Astrocyte (in vitro differentiated cells and primary cell): ENCODE measurements at regions not wholly inside any gene's neighbourhood (a gene's known extent, or its start where the extent isn't known, plus 50 kb on each side); places are given as distances from the start of the nearest gene placed in this dataset.
A peak's percentile ranks its signal among the peaks of the same experiment; 100 is the strongest.

ENCODE experiments used
- DNase-seq: peaks from one replicate; pipeline ENCODE4 v3.0.0-alpha.2; 2010; ENCODE audit warnings: low read depth
- FAIRE-seq: peaks from 2 replicates; lab custom pipeline; 2011; peaks lifted over from hg19 to GRCh38; lab: Jason Lieb, UNC
- H2AFZ ChIP-seq: 2 replicates; pipeline ENCODE4 v1.6.0; 2012; ENCODE audit warnings: low read depth, low read length, inconsistent platforms
- H3K27ac ChIP-seq: 2 replicates; pipeline ENCODE4 v1.5.1; 2011; ENCODE audit warnings: low read depth, low read length, inconsistent platforms
- H3K27me3 ChIP-seq: 2 replicates; pipeline ENCODE4 v1.6.0; 2011; ENCODE audit warnings: low read length, inconsistent platforms; ENCODE audit not compliant: insufficient read depth
- H3K36me3 ChIP-seq: 2 replicates; pipeline ENCODE4 v1.5.1; 2011; ENCODE audit warnings: low read length, inconsistent platforms; ENCODE audit not compliant: insufficient read depth
- H3K4me1 ChIP-seq: 2 replicates; pipeline ENCODE4 v1.5.1; 2011; ENCODE audit warnings: low read length, inconsistent platforms; ENCODE audit not compliant: insufficient read depth
- H3K4me2 ChIP-seq: 2 replicates; pipeline ENCODE4 v1.6.0; 2012; ENCODE audit warnings: low read length, inconsistent platforms
- H3K4me3 ChIP-seq: 2 replicates; pipeline ENCODE4 v1.5.1; 2011; ENCODE audit warnings: low read depth, mild to moderate bottlenecking, low read length, inconsistent platforms; ENCODE audit not compliant: insufficient read depth
- H3K79me2 ChIP-seq: 2 replicates; pipeline ENCODE4 v1.6.0; 2012; ENCODE audit warnings: mild to moderate bottlenecking, low read length, inconsistent platforms; ENCODE audit not compliant: insufficient read depth
- H3K9ac ChIP-seq: 2 replicates; pipeline ENCODE4 v1.6.0; 2012; ENCODE audit warnings: mild to moderate bottlenecking, low read length, inconsistent platforms
- H3K9me3 ChIP-seq: 2 replicates; pipeline ENCODE4 v1.5.1; 2012; ENCODE audit warnings: low read depth, mild to moderate bottlenecking, low read length, inconsistent platforms; ENCODE audit not compliant: insufficient read depth
- H4K20me1 ChIP-seq: 2 replicates; pipeline ENCODE4 v1.6.0; 2012; ENCODE audit warnings: low read length, inconsistent platforms; ENCODE audit not compliant: insufficient read depth
- H3K27ac Mint-ChIP-seq: one replicate; pipeline ENCODE4 v1.8.0; 2021; ENCODE audit warnings: mild to moderate bottlenecking, mixed read lengths; ENCODE audit not compliant: unreplicated experiment
- H3K27me3 Mint-ChIP-seq: one replicate; pipeline ENCODE4 v1.8.0; 2021; ENCODE audit warnings: low read depth, mixed read lengths; ENCODE audit not compliant: unreplicated experiment
- H3K36me3 Mint-ChIP-seq: one replicate; pipeline ENCODE4 v1.8.0; 2021; ENCODE audit warnings: low read depth, mixed read lengths; ENCODE audit not compliant: unreplicated experiment
- H3K4me1 Mint-ChIP-seq: one replicate; pipeline ENCODE4 v1.8.0; 2021; ENCODE audit warnings: low read depth, mixed read lengths; ENCODE audit not compliant: unreplicated experiment
- H3K4me3 Mint-ChIP-seq: one replicate; pipeline ENCODE4 v1.8.0; 2021; ENCODE audit warnings: mild to moderate bottlenecking, moderate library complexity, mixed read lengths; ENCODE audit not compliant: unreplicated experiment
- H3K9me3 Mint-ChIP-seq: one replicate; pipeline ENCODE4 v1.8.0; 2021; ENCODE audit warnings: mild to moderate bottlenecking, mixed read lengths; ENCODE audit not compliant: unreplicated experiment
- CTCF ChIP-seq: IDR thresholded peaks from 2 replicates; pipeline ENCODE4 v1.5.1; 2011; ENCODE audit warnings: low read depth, mild to moderate bottlenecking, inconsistent platforms, low read length, moderate library complexity; ENCODE audit not compliant: insufficient read depth
- EZH2 ChIP-seq: IDR thresholded peaks from 2 replicates; pipeline ENCODE4 v1.6.1; 2012; ENCODE audit warnings: mild to moderate bottlenecking, low read length, inconsistent platforms; ENCODE audit not compliant: insufficient read depth

DNA sequence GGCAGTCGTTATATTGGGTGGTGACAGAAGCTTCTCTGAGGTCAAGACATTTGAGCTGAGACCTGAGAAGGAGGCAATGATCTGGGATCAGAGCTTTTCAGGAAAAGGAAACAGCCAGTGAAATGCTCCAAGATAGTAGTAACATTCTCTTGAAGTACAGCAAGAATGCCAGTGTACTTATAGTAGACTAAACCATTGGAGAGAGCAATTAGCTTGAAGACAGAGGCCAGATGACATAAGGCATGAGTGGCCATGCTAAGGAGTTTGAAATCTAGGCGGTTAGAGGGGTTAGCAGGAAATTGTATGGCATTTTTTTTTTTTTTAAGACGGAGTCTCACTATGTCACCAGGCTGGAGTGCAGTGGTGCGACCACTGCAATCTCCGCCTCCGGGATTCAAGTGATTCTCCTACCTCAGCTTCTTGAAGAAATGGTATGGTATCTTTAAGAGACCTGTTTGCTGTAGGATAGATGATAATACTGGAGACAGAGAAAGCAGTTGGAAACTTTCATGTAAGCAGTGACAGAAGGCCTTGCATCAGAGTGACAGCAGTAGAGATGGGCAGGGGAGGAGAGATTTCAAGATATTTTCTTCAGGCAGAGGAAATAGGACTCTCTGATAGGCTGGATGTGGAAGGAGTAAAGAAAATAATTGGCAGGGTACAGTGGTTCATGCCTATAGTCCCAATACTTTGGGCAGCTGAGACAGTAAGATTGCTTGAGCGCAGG lies 482.2 kb upstream of the PAPPA start:
- no peaks in the 10 kb centered on the region for H3K27me3 Mint-ChIP-seq
- no peaks in the 10 kb centered on the region for H3K27me3 ChIP-seq
- peak overlapping the region; percentile 100 for H3K27ac ChIP-seq
- no peaks in the 10 kb centered on the region for H3K79me2 ChIP-seq
- peak overlapping the region; percentile 79 for H3K4me2 ChIP-seq
- H3K27ac Mint-ChIP-seq, result peak overlapping the region; percentile 100
- peaks cover 65% of the 10 kb centered on the region for H3K4me1 Mint-ChIP-seq
- no peak for DNase-seq
- peaks cover 48% of the 10 kb centered on the region for H3K4me1 ChIP-seq
- no peaks in the 10 kb centered on the region for H3K9me3 ChIP-seq
- H2AFZ ChIP-seq, result no peak overlapping the region
- H4K20me1 ChIP-seq, result no peaks in the 10 kb centered on the region
- H3K4me3 ChIP-seq, result no peak overlapping the region
- no peak for TF ChIP-seq CTCF
- no peak for TF ChIP-seq EZH2
- FAIRE-seq, result peak; percentile 60
- no peak overlapping the region for H3K4me3 Mint-ChIP-seq
- no peaks in the 10 kb centered on the region for H3K9me3 Mint-ChIP-seq
- no peaks in the 10 kb centered on the region for H3K36me3 Mint-ChIP-seq
- no peaks in the 10 kb centered on the region for H3K36me3 ChIP-seq
- peak overlapping the region; percentile 88 for H3K9ac ChIP-seq

DNA sequence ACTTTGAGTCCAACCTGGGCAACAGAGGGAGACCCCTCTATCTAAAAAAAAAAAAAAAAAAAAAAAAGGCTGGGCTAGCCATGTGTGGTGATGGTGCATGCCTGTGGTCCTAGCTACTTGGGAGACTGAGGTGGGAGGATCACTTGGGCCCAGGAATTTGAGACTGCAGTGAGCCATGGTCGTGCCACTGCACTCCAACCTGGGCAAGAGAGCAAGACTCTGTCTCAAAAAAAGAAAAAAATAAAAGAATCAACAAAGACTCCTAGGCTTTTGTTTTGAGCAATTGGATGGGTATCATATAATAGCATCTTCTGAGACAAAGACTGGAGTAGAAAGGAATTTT lies 481.7 kb upstream of the PAPPA start:
- Mint-ChIP-seq H3K36me3 (no peaks in the 10 kb centered on the region), H3K27me3 (no peaks in the 10 kb centered on the region), H3K9me3 (peaks cover 3% of the 10 kb centered on the region), H3K4me1 (peaks cover 61% of the 10 kb centered on the region), H3K4me3 (no peak overlapping the region), H3K27ac (peak overlapping the region; percentile 100)
- FAIRE-seq (no peak), DNase-seq (no peak)
- peak overlapping the region; percentile 100 for H3K27ac ChIP-seq
- H3K9ac ChIP-seq, result peak overlapping the region; percentile 88
- no peaks in the 10 kb centered on the region for H3K79me2 ChIP-seq
- no peaks in the 10 kb centered on the region for H4K20me1 ChIP-seq
- H3K9me3 ChIP-seq, result peaks cover 3% of the 10 kb centered on the region
- TF ChIP-seq EZH2 (no peak), CTCF (no peak)
- H3K4me3 ChIP-seq, result peak overlapping the region; percentile 31
- H3K4me2 ChIP-seq, result peak overlapping the region; percentile 79
- H3K27me3 ChIP-seq, result no peaks in the 10 kb centered on the region
- H3K36me3 ChIP-seq, result no peaks in the 10 kb centered on the region
- peaks cover 48% of the 10 kb centered on the region for H3K4me1 ChIP-seq
- no peak overlapping the region for H2AFZ ChIP-seq
